Caco-2 (cell line): ENCODE measurements at regions not wholly inside any gene's neighbourhood (a gene's known extent, or its start where the extent isn't known, plus 50 kb on each side); places are given as distances from the start of the nearest gene placed in this dataset.

Experiments
- BruUV-seq: library from RNA; stranded (reverse); fragments of 400-500 nt; replicated peaks from 2 replicates; lab custom pipeline; 2021; lab: Mats Ljungman, UMichigan
- CTCF ChIA-PET: fragments of 300-600 bp; sonication (Branson Sonifier 250); formaldehyde crosslinking; loops from one replicate; lab custom pipeline; 2022; ENCODE audit warnings: antibody characterized with exemption; lab: Charles Lee
- POLR2A ChIA-PET: fragments of 300-600 bp; sonication (Branson Sonifier 250); formaldehyde crosslinking; loops from one replicate; lab custom pipeline; 2022; ENCODE audit warnings: antibody characterized with exemption; lab: Charles Lee
- DNase-seq, 2 experiments: peaks; one replicate each; pipeline versions ENCODE4 v3.0.0 to v3.0.0-alpha.2; 2020 to 2022
- H3K27me3 ChIP-seq: replicated peaks from 2 replicates; pipeline ENCODE4 v1.6.0; 2011; ENCODE audit warnings: low read length; ENCODE audit not compliant: control insufficient read depth, insufficient read depth
- H3K36me3 ChIP-seq: 2 replicates; pipeline ENCODE4 v1.5.1; 2011; ENCODE audit warnings: low read length; ENCODE audit not compliant: control insufficient read depth, insufficient read depth
- H3K4me1 ChIP-seq: fragments of 250-450 bp; sonication (Bioruptor Pico); 2 replicates; pipeline ENCODE4 v1.5.1; 2020; ENCODE audit warnings: mild to moderate bottlenecking
- H3K4me3 ChIP-seq: 2 replicates; pipeline ENCODE4 v1.5.1; 2011; ENCODE audit warnings: low read depth, mild to moderate bottlenecking, control low read depth, low read length
- H3K9me3 ChIP-seq: fragments of 250-450 bp; sonication (Bioruptor Pico); 2 replicates; pipeline ENCODE4 v1.5.1; 2020; ENCODE audit warnings: mild to moderate bottlenecking, moderate library complexity
- H3K27ac Mint-ChIP-seq: one replicate; pipeline ENCODE4 v1.8.0; 2022; ENCODE audit warnings: mixed read lengths; ENCODE audit not compliant: unreplicated experiment
- H3K27me3 Mint-ChIP-seq: one replicate; pipeline ENCODE4 v1.8.0; 2022; ENCODE audit warnings: mixed read lengths; ENCODE audit not compliant: insufficient read depth, unreplicated experiment
- H3K36me3 Mint-ChIP-seq: one replicate; pipeline ENCODE4 v1.8.0; 2022; ENCODE audit warnings: mild to moderate bottlenecking, mixed read lengths; ENCODE audit not compliant: insufficient read depth, unreplicated experiment
- H3K4me1 Mint-ChIP-seq: one replicate; pipeline ENCODE4 v1.8.0; 2022; ENCODE audit warnings: low read depth, mixed read lengths; ENCODE audit not compliant: unreplicated experiment
- H3K4me3 Mint-ChIP-seq: one replicate; pipeline ENCODE4 v1.8.0; 2022; ENCODE audit warnings: mild to moderate bottlenecking, moderate library complexity, mixed read lengths; ENCODE audit not compliant: unreplicated experiment
- H3K9me3 Mint-ChIP-seq: one replicate; pipeline ENCODE4 v1.8.0; 2022; ENCODE audit warnings: mixed read lengths; ENCODE audit not compliant: unreplicated experiment
- intact Hi-C: fragments of 100-400 bp; cut with micrococcal nuclease; formaldehyde crosslinking; loops from one replicate; pipeline ENCODE4 v1.10.0; 2022; ENCODE audit not compliant: unreplicated experiment
- TF ChIP-seq, protein P1 (sequence below), 2 experiments: fragments of 200-600 bp in 1 of 2; IDR thresholded peaks; 1 replicate in 1 of 2; 2 replicates in 1 of 2; pipeline versions ENCODE4 v1.5.1 to v1.8.0; 2011 to 2022; ENCODE audit warnings: antibody characterized with exemption in 1 of 2, control low read depth in 1 of 2, inconsistent platforms in 1 of 2, low read depth in 1 of 2, low read length in 1 of 2, mild to moderate bottlenecking in 1 of 2, moderate library complexity in 1 of 2; ENCODE audit not compliant: insufficient read depth in 1 of 2, severe bottlenecking in 1 of 2, unreplicated experiment in 1 of 2

DNA sequence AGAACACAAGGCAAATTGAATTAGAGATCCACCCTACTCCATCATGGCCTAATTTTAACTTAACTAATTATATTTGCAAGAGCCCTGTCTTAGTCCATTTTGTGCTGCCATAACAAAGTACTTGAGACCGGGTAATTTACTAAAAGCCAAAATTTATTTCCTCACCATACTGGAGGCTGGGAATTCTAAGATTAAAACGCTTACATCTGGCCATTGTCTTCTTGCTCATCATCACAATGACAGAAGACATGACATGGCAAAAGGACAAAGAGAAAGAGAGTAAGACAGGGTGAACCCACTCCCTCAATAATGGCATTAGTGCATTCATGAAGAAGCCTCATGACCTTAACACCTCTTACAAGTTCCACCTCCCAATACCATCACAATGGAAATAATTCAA is 1068.6 kb downstream of the DNAJB9 start:
- no peak for DNase-seq
- no peaks in the 10 kb centered on the region for H3K4me1 Mint-ChIP-seq
- ChIA-PET CTCF (no interaction called here), POLR2A (no interaction called here)
- TF ChIP-seq, protein P1, sequence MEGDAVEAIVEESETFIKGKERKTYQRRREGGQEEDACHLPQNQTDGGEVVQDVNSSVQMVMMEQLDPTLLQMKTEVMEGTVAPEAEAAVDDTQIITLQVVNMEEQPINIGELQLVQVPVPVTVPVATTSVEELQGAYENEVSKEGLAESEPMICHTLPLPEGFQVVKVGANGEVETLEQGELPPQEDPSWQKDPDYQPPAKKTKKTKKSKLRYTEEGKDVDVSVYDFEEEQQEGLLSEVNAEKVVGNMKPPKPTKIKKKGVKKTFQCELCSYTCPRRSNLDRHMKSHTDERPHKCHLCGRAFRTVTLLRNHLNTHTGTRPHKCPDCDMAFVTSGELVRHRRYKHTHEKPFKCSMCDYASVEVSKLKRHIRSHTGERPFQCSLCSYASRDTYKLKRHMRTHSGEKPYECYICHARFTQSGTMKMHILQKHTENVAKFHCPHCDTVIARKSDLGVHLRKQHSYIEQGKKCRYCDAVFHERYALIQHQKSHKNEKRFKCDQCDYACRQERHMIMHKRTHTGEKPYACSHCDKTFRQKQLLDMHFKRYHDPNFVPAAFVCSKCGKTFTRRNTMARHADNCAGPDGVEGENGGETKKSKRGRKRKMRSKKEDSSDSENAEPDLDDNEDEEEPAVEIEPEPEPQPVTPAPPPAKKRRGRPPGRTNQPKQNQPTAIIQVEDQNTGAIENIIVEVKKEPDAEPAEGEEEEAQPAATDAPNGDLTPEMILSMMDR (IDR thresholded peaks at IDR 0.05; ENCODE audit: insufficient read depth in 1 of 2, low read depth in 1 of 2, low read length in 1 of 2, severe bottlenecking in 1 of 2, unreplicated experiment in 1 of 2): no peak
- H3K4me3 ChIP-seq: no peak overlapping the region
- BruUV-seq: no TSS peak
- H3K4me1 ChIP-seq: no peaks in the 10 kb centered on the region
- intact Hi-C loops: loop anchor here (2.0 kb wide), 1 partner anchor 146 kb away; no protein-coding TSS in a partner anchor
- no peaks in the 10 kb centered on the region for H3K9me3 ChIP-seq
- no peaks in the 10 kb centered on the region for H3K27me3 Mint-ChIP-seq
- H3K9me3 Mint-ChIP-seq: no peaks in the 10 kb centered on the region
- no peaks in the 10 kb centered on the region for H3K27me3 ChIP-seq
- no peak overlapping the region for H3K4me3 Mint-ChIP-seq
- H3K36me3 Mint-ChIP-seq: no peaks in the 10 kb centered on the region
- no peaks in the 10 kb centered on the region for H3K36me3 ChIP-seq
- H3K27ac Mint-ChIP-seq: no peak overlapping the region

DNA sequence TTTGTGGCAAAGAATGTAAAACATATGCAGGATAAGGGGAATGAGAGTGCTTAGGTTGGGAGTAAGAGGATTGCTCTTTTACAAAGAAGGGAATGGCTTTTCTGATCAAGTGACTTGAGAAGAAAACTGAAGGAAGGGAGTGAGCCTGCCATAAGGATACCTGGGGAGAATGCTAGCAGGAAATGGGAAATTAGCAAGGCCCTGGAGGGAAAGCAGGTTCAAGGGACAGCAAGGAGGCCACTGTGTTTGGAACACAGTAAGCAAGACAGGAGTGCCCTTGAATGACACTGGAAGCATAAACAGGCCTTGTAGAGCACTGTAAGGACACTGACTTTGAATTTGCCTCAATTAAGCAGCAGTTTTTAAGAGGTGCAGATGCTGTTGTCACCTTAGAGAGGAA is 1069.9 kb downstream of the DNAJB9 start:
- Mint-ChIP-seq H3K36me3 (no peaks in the 10 kb centered on the region), H3K4me3 (no peak overlapping the region), H3K9me3 (no peaks in the 10 kb centered on the region), H3K4me1 (no peaks in the 10 kb centered on the region), H3K27ac (no peak overlapping the region), H3K27me3 (no peaks in the 10 kb centered on the region)
- H3K36me3 ChIP-seq: no peaks in the 10 kb centered on the region
- BruUV-seq: no TSS peak
- H3K27me3 ChIP-seq: no peaks in the 10 kb centered on the region
- no peaks in the 10 kb centered on the region for H3K4me1 ChIP-seq
- no peak overlapping the region for H3K4me3 ChIP-seq
- DNase-seq: no peak
- intact Hi-C loops: loop anchor here (2.0 kb wide), 1 partner anchor 147 kb away; no protein-coding TSS in a partner anchor
- ChIA-PET CTCF (no interaction called here), POLR2A (no interaction called here)
- TF ChIP-seq, protein P1 (IDR thresholded peaks at IDR 0.05; ENCODE audit: insufficient read depth in 1 of 2, low read depth in 1 of 2, low read length in 1 of 2, severe bottlenecking in 1 of 2, unreplicated experiment in 1 of 2): no peak
- H3K9me3 ChIP-seq: no peaks in the 10 kb centered on the region

DNA sequence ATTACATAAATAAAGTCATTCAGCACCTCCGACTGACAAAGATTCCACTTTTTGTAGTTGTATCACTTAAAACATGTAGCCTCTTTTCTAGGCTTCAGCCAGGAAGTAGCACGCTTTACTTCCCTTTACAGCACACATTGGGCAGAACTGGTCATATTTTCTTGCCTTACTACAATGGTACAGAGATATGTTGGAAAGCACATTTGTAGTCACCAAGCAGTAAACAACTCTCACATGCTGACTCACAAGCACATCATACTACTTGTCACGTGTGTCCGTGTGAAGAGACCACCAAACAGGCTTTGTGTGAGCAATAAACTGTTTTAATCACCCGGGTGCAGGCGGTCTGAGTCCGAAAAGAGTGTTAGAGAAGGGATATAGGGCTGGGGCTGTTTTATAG is 1071.8 kb downstream of the DNAJB9 start:
- H3K27ac Mint-ChIP-seq: no peak overlapping the region
- DNase-seq: no peak
- no TSS peak for BruUV-seq

More for the DNA sequence above, 1071.8 kb downstream of the DNAJB9 start:
- H3K27me3 Mint-ChIP-seq: no peaks in the 10 kb centered on the region
- CTCF ChIA-PET: no interaction called here
- H3K9me3 Mint-ChIP-seq: no peaks in the 10 kb centered on the region
- H3K4me1 ChIP-seq: no peaks in the 10 kb centered on the region
- TF ChIP-seq, protein P1 (IDR thresholded peaks at IDR 0.05; ENCODE audit: insufficient read depth in 1 of 2, low read depth in 1 of 2, low read length in 1 of 2, severe bottlenecking in 1 of 2, unreplicated experiment in 1 of 2): no peak
- no peak overlapping the region for H3K4me3 Mint-ChIP-seq
- POLR2A ChIA-PET: no interaction called here
- H3K9me3 ChIP-seq: no peaks in the 10 kb centered on the region
- intact Hi-C loops: no loop called here
- peaks cover 5% of the 10 kb centered on the region for H3K4me1 Mint-ChIP-seq
- H3K36me3 ChIP-seq: no peaks in the 10 kb centered on the region
- H3K27me3 ChIP-seq: no peaks in the 10 kb centered on the region
- H3K4me3 ChIP-seq: no peak overlapping the region
- H3K36me3 Mint-ChIP-seq: no peaks in the 10 kb centered on the region
